IPS-18a (cell line): ENCODE measurements at regions not wholly inside any gene's neighbourhood (a gene's known extent, or its start where the extent isn't known, plus 50 kb on each side); places are given as distances from the start of the nearest gene placed in this dataset.

Source experiments
- H3K27ac ChIP-seq: one replicate; pipeline ENCODE4 v1.5.1; 2013; ENCODE audit warnings: low read length
- H3K27me3 ChIP-seq: one replicate; pipeline ENCODE4 v1.6.1; 2013; ENCODE audit warnings: mild to moderate bottlenecking, low read length; ENCODE audit not compliant: control insufficient read depth, insufficient read depth
- H3K36me3 ChIP-seq: one replicate; pipeline ENCODE4 v1.6.1; 2013; ENCODE audit warnings: low read depth, low read length; ENCODE audit not compliant: control insufficient read depth
- H3K4me1 ChIP-seq: one replicate; pipeline ENCODE4 v1.6.1; 2013; ENCODE audit warnings: low read depth, low read length; ENCODE audit not compliant: control insufficient read depth
- H3K4me3 ChIP-seq: one replicate; pipeline ENCODE4 v1.5.1; 2013; ENCODE audit warnings: low read length
- H3K9ac ChIP-seq: one replicate; pipeline ENCODE4 v1.6.1; 2013; ENCODE audit warnings: mild to moderate bottlenecking, low read length, moderate library complexity
- H3K9me3 ChIP-seq: one replicate; pipeline ENCODE4 v1.6.1; 2013; ENCODE audit warnings: low read depth, low read length; ENCODE audit not compliant: control insufficient read depth

- H3K9ac ChIP-seq, result no peak overlapping the region
- H3K27ac ChIP-seq, result no peak overlapping the region
- no peak overlapping the region for H3K4me3 ChIP-seq
- no peaks in the 10 kb centered on the region for H3K27me3 ChIP-seq
- H3K9me3 ChIP-seq, result no peaks in the 10 kb centered on the region
- peaks cover 41% of the 10 kb centered on the region for H3K4me1 ChIP-seq
- peaks cover 6% of the 10 kb centered on the region for H3K36me3 ChIP-seq
Measured at GRCh38 chr6:37106554-37106953, 63.4 kb upstream of the PIM1 start.

DNA sequence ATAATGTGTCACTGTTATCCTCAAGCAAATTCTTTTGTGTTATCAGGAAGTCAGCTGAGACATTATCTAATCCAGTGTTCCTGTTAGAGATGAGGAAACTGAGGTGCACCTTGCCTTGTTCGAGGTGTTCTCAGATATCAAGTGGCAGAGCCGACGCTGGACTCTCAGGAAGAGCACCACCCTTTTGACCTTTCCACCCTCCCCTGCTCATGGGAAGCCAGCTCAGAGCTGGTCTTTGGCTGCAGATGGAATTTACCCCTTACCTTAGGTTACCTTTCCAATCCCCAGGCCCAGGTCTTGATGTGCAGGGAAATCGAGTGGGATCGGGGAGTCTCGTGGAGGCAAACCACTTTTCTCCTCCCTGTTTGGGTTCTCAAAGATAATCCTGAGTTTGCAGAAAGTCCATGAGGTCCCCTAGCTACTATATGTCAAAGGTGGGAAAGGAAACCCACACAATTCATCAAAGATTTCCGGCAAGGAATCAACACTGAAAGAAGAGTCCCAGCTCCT, 62.9 kb upstream of the PIM1 start:
- Histone ChIP-seq H3K4me1 (peaks cover 36% of the 10 kb centered on the region), H3K4me3 (no peak overlapping the region), H3K27ac (no peak overlapping the region), H3K9me3 (no peaks in the 10 kb centered on the region), H3K9ac (no peak overlapping the region), H3K36me3 (peaks cover 6% of the 10 kb centered on the region), H3K27me3 (no peaks in the 10 kb centered on the region)

DNA sequence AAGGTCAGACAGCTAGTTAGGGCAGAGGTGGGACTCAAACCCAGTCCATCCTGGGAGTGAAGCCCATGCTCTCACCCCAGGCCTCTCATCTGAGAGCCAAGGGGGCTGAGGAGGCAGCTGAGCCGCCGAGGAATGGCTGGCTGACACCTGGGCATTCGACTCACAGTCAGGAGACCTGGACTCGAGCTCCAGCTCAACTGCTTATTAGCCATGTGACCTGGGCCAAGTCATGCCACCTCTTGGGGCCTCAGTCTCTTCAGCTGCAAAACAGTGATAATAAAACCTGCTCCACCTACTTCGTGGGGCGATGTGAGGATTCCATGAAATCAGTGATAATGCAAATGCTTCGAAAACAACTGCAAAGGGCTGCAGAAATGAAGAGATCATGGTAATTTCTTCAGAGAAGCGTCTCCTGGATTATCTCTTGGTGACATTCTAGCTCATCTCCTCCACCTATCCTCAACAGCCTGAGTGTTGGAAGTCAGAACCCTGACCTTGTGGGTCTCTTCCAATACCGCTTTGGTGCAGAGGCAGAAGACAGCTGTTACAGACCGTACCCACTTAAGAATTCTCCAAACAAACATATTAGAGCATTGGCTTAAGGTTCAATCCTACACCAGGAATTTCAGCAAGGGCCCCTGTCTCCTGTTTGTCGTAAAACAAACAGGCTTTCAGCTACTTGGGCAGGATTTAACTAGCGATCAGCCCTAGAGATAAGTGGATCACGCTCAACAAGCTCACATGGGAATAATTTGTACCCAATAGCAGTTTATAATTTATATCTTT, 60.0 kb upstream of the PIM1 start:
- peaks cover 6% of the 10 kb centered on the region for H3K36me3 ChIP-seq
- no peaks in the 10 kb centered on the region for H3K9me3 ChIP-seq
- H3K9ac ChIP-seq, result no peak overlapping the region
- peaks cover 15% of the 10 kb centered on the region for H3K4me1 ChIP-seq
- no peaks in the 10 kb centered on the region for H3K27me3 ChIP-seq
- no peak overlapping the region for H3K27ac ChIP-seq
- H3K4me3 ChIP-seq, result no peak overlapping the region

DNA sequence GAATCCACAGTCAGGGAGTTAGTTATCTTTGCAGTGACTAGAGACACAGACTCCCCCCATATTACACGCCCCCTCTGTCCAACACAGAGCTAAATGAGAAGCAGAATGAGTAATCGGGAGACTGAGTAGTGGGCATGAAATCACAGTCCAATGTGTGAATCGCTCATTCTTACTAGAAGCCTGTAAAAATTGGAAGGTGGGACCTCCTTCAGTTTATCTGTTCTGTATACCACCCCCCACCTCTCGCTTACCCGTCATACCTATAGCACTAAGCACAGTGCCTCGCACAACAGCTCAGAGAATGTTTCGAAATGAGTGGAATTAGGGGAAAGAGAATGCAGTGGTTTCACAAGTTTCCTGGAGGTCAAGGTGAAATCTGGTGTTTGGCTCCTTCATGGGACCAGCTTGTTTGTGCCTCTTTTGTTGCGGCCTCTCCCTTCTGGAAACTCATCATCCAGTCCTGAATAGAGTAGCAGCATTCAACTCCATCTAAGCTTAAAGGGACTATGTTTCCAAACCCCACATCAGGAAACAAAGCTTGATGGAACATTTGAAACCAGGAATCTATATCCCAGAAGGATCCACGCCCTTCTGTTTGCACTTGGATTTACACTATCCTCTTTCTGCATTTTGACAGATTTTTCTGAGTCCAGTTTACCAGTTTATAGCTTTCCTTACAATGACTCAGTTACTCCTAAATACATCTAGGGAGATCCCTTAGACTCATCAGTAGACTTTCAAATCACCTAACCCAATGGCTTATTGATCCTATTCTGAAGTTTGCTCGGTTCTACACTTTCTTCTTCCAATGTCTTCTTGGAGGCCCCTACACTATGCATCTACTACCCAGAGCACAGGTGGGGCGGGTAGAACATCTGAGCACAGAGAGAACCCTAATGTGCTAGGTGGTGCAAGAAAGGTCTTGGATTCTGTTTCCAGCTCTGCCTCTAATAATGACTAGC, 59.2 kb upstream of the PIM1 start:
- Histone ChIP-seq H3K9ac (no peak overlapping the region), H3K9me3 (no peaks in the 10 kb centered on the region), H3K27me3 (no peaks in the 10 kb centered on the region), H3K27ac (no peak overlapping the region), H3K4me1 (peaks cover 6% of the 10 kb centered on the region), H3K4me3 (no peak overlapping the region), H3K36me3 (peaks cover 6% of the 10 kb centered on the region)

GRCh38 chr6:37113976-37114375, 56.0 kb upstream of the PIM1 start:
- no peaks in the 10 kb centered on the region for H3K4me1 ChIP-seq
- H3K27ac ChIP-seq, result no peak overlapping the region
- no peaks in the 10 kb centered on the region for H3K9me3 ChIP-seq
- peaks cover 16% of the 10 kb centered on the region for H3K36me3 ChIP-seq
- H3K27me3 ChIP-seq, result no peaks in the 10 kb centered on the region
- H3K9ac ChIP-seq, result no peak overlapping the region
- no peak overlapping the region for H3K4me3 ChIP-seq

GRCh38 chr6:37114612-37115011, 55.3 kb upstream of the PIM1 start:
- no peaks in the 10 kb centered on the region for H3K4me1 ChIP-seq
- H3K27me3 ChIP-seq, result no peaks in the 10 kb centered on the region
- H3K36me3 ChIP-seq, result peaks cover 15% of the 10 kb centered on the region
- no peaks in the 10 kb centered on the region for H3K9me3 ChIP-seq
- no peak overlapping the region for H3K4me3 ChIP-seq
- no peak overlapping the region for H3K9ac ChIP-seq
- no peak overlapping the region for H3K27ac ChIP-seq

GRCh38 chr6:37115236-37115895, 54.6 kb upstream of the PIM1 start:
- no peak overlapping the region for H3K9ac ChIP-seq
- no peak overlapping the region for H3K27ac ChIP-seq
- no peak overlapping the region for H3K4me3 ChIP-seq
- H3K4me1 ChIP-seq, result no peaks in the 10 kb centered on the region
- peaks cover 10% of the 10 kb centered on the region for H3K36me3 ChIP-seq
- no peaks in the 10 kb centered on the region for H3K27me3 ChIP-seq
- H3K9me3 ChIP-seq, result no peaks in the 10 kb centered on the region

GRCh38 chr6:37116326-37116725, 53.6 kb upstream of the PIM1 start:
- Histone ChIP-seq H3K27me3 (no peaks in the 10 kb centered on the region), H3K9ac (no peak overlapping the region), H3K27ac (no peak overlapping the region), H3K36me3 (peaks cover 10% of the 10 kb centered on the region), H3K4me3 (no peak overlapping the region), H3K4me1 (peaks cover under 1% of the 10 kb centered on the region), H3K9me3 (no peaks in the 10 kb centered on the region)

GRCh38 chr6:37119387-37119886, 50.5 kb upstream of the PIM1 start:
- no peaks in the 10 kb centered on the region for H3K9me3 ChIP-seq
- H3K36me3 ChIP-seq, result peaks cover 10% of the 10 kb centered on the region
- no peak overlapping the region for H3K9ac ChIP-seq
- no peak overlapping the region for H3K27ac ChIP-seq
- H3K27me3 ChIP-seq, result no peaks in the 10 kb centered on the region
- peaks cover 10% of the 10 kb centered on the region for H3K4me1 ChIP-seq
- no peak overlapping the region for H3K4me3 ChIP-seq
